HEK293 (cell line): ENCODE measurements at regions not wholly inside any gene's neighbourhood (a gene's known extent, or its start where the extent isn't known, plus 50 kb on each side); places are given as distances from the start of the nearest gene placed in this dataset.

ENCODE experiments used
- CTCF ChIP-seq: fragments of 450-650 bp; formaldehyde crosslinking; IDR thresholded peaks from 2 replicates; pipeline ENCODE4 v1.5.1; 2016; ENCODE audit warnings: missing biosample characterization, missing genetic modification characterization
- EGR2 ChIP-seq: fragments of 450-650 bp; formaldehyde crosslinking; IDR thresholded peaks from 2 replicates; pipeline ENCODE4 v1.5.1; 2016; ENCODE audit warnings: low read depth, missing biosample characterization, missing genetic modification characterization
- SCRT2 ChIP-seq: fragments of 450-650 bp; formaldehyde crosslinking; IDR thresholded peaks from 2 replicates; pipeline ENCODE4 v1.5.1; 2016; ENCODE audit warnings: missing biosample characterization, missing genetic modification characterization
- ZBTB21 ChIP-seq: fragments of 450-650 bp; formaldehyde crosslinking; IDR thresholded peaks from 2 replicates; pipeline ENCODE4 v1.5.1; 2017; ENCODE audit warnings: missing biosample characterization, missing genetic modification characterization
- ZNF132 ChIP-seq: fragments of 450-650 bp; formaldehyde crosslinking; IDR thresholded peaks from 2 replicates; pipeline ENCODE4 v1.5.1; 2017; ENCODE audit warnings: missing biosample characterization, missing genetic modification characterization, borderline replicate concordance
- ZNF221 ChIP-seq: fragments of 450-650 bp; formaldehyde crosslinking; IDR thresholded peaks from 2 replicates; pipeline ENCODE4 v1.5.1; 2017; ENCODE audit warnings: missing biosample characterization, missing genetic modification characterization, borderline replicate concordance
- ZNF274 ChIP-seq, 2 experiments: fragments of 200-500 bp in 1 of 2; fragments of 450-650 bp in 1 of 2; sonication (Bioruptor generic) in 1 of 2; formaldehyde crosslinking in 1 of 2; IDR thresholded peaks; 2 replicates each; pipeline versions ENCODE4 v1.5.1 to v1.6.1; 2014 to 2016; ENCODE audit warnings: borderline replicate concordance in 1 of 2, inconsistent platforms in 1 of 2, low read length in 1 of 2, missing biosample characterization in 1 of 2, missing genetic modification characterization in 1 of 2
- ZNF768 ChIP-seq: fragments of 450-650 bp; formaldehyde crosslinking; IDR thresholded peaks from 2 replicates; pipeline ENCODE4 v1.5.1; 2018; ENCODE audit warnings: missing biosample characterization, mild to moderate bottlenecking, missing genetic modification characterization
- TF ChIP-seq, protein P1 (sequence below): fragments of 450-650 bp; formaldehyde crosslinking; IDR thresholded peaks from 2 replicates; pipeline ENCODE4 v1.5.1; 2016; ENCODE audit warnings: missing biosample characterization, missing genetic modification characterization
- TF ChIP-seq, protein P2 (sequence below): fragments of 450-650 bp; formaldehyde crosslinking; IDR thresholded peaks from 2 replicates; pipeline ENCODE4 v1.5.1; 2016; ENCODE audit warnings: missing biosample characterization, missing genetic modification characterization

GRCh38 chr15:69836048-69836447 lies 261.7 kb downstream of the TLE3 start:
- no peak for TF ChIP-seq EGR2
- TF ChIP-seq CTCF, result no peak
- TF ChIP-seq ZNF132 (tag by site-specific recombination), result no peak
- no peak for TF ChIP-seq SCRT2
- TF ChIP-seq, protein P1, sequence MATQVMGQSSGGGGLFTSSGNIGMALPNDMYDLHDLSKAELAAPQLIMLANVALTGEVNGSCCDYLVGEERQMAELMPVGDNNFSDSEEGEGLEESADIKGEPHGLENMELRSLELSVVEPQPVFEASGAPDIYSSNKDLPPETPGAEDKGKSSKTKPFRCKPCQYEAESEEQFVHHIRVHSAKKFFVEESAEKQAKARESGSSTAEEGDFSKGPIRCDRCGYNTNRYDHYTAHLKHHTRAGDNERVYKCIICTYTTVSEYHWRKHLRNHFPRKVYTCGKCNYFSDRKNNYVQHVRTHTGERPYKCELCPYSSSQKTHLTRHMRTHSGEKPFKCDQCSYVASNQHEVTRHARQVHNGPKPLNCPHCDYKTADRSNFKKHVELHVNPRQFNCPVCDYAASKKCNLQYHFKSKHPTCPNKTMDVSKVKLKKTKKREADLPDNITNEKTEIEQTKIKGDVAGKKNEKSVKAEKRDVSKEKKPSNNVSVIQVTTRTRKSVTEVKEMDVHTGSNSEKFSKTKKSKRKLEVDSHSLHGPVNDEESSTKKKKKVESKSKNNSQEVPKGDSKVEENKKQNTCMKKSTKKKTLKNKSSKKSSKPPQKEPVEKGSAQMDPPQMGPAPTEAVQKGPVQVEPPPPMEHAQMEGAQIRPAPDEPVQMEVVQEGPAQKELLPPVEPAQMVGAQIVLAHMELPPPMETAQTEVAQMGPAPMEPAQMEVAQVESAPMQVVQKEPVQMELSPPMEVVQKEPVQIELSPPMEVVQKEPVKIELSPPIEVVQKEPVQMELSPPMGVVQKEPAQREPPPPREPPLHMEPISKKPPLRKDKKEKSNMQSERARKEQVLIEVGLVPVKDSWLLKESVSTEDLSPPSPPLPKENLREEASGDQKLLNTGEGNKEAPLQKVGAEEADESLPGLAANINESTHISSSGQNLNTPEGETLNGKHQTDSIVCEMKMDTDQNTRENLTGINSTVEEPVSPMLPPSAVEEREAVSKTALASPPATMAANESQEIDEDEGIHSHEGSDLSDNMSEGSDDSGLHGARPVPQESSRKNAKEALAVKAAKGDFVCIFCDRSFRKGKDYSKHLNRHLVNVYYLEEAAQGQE, result no peak
- no peak for TF ChIP-seq ZNF768 (tag by site-specific recombination)
- TF ChIP-seq ZNF274 (IDR thresholded peaks at IDR 0.05; ENCODE audit: low read length), result no peak
- no peak for TF ChIP-seq ZNF274 (tag by site-specific recombination; IDR thresholded peaks at IDR 0.05; ENCODE audit: borderline replicate concordance)
- TF ChIP-seq ZBTB21, result no peak
- TF ChIP-seq, protein P2, sequence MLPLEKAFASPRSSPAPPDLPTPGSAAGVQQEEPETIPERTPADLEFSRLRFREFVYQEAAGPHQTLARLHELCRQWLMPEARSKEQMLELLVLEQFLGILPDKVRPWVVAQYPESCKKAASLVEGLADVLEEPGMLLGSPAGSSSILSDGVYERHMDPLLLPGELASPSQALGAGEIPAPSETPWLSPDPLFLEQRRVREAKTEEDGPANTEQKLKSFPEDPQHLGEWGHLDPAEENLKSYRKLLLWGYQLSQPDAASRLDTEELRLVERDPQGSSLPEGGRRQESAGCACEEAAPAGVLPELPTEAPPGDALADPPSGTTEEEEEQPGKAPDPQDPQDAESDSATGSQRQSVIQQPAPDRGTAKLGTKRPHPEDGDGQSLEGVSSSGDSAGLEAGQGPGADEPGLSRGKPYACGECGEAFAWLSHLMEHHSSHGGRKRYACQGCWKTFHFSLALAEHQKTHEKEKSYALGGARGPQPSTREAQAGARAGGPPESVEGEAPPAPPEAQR, result no peak
- TF ChIP-seq ZNF221, result no peak
